GM18505 (cell line): ENCODE measurements at regions not wholly inside any gene's neighbourhood (a gene's known extent, or its start where the extent isn't known, plus 50 kb on each side); places are given as distances from the start of the nearest gene placed in this dataset.
"Not testable (repeated sequence)": the region's sequence is repeated elsewhere in the genome, so short reads cannot be mapped to it uniquely, and the experiment has no call there.

Source experiments
- ATAC-seq: cut with Tn5 transposase; IDR thresholded peaks from one replicate; pipeline ENCODE4 v1.9.1; 2021; ENCODE audit not compliant: unreplicated experiment
- POLR2A ChIP-seq: IDR thresholded peaks from 4 replicates; pipeline ENCODE4 v1.6.1; 2011; ENCODE audit warnings: borderline replicate concordance; ENCODE audit not compliant: insufficient read depth, insufficient read length; ENCODE audit errors: extremely low read depth

DNA sequence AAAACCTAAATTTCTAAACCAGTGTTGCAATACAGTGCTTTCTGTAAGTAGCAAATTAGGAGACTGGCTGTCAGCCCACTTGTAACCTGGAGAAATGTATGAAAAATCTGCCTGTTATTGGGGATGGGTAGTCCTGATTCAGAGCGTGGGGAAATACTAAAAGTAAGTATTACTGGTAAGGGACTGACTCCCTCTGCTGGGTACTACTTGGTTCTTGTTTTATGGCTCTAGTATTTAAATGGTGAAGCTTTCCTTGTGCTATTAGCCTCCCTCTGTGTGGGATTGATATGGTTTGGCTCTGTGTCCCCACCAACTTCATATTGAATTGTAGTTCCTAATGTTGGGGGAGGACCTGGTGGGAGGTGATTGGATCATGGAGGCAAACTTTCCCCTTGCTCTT, 886.1 kb downstream of the SORCS1 start:
- no peak for ATAC-seq

DNA sequence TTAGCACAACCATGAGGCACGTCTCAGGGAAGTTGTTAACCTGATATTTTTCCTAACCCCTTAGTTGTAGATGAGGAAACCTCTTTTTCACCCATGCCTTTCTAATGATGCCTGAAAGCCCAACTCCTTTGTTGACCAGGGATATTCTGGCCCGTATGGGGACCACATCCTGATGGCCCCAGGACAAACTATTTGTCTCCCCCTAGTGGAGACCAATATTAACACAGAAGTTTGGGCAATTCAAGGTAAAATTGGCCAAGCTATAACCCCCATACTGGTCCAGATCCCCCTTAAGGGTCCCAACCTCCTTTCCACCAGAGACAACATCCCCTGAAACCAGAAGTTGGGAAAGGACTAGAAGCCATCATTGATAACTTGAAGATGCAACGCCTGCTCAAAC, 893.3 kb downstream of the SORCS1 start:
- ATAC-seq: no peak
- TF ChIP-seq POLR2A: no peak

More for the DNA sequence above, 886.1 kb downstream of the SORCS1 start:
- TF ChIP-seq POLR2A: no peak

DNA sequence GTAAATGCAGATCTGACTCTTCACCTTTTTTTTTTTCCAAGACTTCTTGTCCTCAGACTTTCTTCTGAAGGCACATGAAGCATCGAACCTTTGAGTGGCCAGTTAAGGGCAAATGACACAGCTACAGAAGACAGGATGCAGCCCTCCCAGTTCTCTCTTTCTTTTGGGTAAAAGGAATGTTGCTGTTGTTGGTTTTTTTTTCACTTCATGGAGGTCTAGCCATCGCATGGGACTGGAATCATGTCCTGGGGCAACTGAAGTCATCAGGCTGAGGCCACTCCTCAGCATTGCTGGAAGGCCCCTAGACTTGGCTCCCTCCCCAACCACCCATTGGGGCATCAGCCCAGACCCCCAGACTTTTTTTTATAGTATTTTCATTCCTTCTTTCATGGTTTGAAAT, 896.5 kb downstream of the SORCS1 start:
- ATAC-seq: no peak

DNA sequence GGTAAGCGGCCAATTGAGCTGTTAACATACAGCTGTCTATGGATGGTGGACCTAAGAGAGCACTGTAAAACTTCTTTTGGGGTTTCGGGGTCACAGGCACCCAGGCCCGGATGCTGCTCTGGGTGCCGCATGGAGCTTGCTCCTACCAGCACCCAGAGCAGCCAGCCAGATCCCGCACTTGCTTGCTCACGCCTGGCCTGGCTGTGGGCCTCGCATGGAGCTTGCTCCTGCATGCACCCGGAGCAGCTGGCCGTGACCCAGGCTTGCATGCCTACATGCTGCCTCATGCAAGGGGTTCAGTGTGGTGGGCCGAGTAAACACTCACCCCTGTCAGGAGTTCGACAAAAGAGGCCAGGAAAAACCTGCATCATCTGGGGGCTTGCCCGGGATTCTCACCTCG, 896.9 kb downstream of the SORCS1 start:
- no peak for TF ChIP-seq POLR2A
- no peak for ATAC-seq

More for the DNA sequence above, 896.5 kb downstream of the SORCS1 start:
- TF ChIP-seq POLR2A: no peak

DNA sequence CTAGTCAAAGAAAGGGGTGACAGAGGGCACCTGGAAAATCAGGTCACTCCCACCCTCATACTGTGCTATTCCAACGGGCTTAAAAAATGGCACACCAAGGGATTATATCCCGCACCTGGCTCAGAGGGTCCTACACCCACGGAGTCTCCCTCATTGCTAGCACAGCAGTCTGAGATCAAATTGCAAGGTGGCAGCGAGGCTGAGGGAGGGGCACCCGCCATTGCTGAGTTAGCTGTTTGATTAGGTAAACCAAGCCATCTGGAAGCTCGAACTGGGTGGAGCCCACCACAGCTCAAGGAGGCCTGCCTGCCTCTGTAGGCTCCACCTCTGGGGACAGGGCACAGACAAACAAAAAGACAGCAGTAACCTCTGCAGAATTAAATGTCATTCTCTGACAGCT, 907.1 kb downstream of the SORCS1 start:
- not testable (repeated sequence) for ATAC-seq

DNA sequence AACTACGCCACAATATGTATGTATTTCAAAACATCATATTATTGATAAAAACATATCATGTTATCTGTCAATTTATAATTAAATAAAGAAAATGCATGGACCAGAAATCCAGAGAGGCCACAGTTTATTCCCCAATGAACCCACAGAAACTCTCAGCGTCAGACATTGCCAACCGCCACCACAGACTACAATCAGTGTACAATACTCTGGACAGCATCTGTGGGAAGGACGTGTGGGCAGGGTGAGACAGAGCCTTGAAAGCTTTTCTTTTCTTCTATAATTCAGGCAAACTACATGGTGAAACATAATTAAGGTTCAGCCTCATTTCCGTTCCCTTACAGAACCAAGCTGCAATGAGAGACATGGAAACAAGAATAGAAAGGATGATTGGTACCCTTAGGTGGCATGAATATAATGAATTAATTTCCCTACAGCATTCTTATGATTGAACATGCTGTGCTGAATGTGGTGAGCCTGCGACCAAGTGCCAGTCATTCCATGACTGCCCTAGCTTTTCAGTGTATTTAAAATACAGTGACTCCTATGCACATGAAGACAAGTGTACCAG, 909.3 kb downstream of the SORCS1 start:
- no peak for TF ChIP-seq POLR2A
- no peak for ATAC-seq

DNA sequence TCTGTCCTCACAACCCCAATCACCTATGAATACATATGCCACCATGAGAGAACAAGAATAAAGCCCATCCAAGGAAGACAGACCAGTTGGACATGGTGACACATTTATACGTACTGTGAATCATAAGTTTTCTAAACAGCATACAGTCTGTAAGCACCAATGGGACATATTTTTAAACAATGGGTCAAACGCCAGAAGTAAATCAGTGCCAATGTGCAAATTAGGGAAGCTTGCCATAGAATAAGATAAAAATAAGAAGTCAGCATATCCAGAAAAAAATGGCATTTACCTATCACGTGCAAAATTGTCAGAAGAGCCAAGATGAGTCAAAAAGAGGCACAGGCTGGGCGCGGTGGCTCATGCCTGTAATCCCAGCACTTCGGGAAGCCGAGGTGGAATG, 910.4 kb downstream of the SORCS1 start:
- ATAC-seq: no peak
- no peak for TF ChIP-seq POLR2A

DNA sequence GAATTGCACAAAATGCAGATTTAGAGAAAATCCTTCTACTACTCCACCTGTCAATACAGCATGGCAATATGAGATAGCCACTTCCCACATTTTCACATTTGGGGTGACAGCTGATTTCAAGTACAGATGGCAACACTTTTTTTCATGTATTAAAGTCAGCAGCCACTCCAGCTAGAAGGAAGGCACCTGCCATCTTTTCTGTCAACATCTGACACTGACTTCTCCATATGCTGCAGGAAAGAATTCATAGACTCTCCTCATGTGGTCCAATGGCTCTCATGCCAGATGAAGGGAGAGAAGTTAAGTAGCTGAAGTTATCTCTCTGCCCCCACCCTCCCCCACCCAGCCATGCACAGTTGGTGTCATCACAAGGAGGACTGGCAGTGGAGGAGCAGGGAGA, 912.0 kb downstream of the SORCS1 start:
- no peak for TF ChIP-seq POLR2A
- ATAC-seq: no peak

DNA sequence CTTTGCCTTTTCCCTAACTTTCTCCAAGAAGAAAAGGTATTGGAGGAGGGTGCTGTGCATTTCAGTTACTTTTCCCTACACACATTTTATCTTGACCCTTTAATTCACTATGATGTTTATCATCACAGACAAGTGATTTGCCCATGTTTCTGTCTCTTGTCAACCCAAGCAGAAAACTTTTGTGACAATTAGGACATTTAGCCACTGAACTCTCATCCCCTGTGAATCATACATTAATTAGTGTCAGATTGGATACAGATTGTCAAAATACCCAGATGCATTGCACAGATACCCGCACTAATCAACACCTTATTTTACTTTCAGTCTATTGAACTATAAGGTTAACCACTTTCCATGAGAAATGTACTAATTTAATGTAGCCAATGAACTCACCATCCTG, 912.9 kb downstream of the SORCS1 start:
- no peak for ATAC-seq
- TF ChIP-seq POLR2A: no peak

DNA sequence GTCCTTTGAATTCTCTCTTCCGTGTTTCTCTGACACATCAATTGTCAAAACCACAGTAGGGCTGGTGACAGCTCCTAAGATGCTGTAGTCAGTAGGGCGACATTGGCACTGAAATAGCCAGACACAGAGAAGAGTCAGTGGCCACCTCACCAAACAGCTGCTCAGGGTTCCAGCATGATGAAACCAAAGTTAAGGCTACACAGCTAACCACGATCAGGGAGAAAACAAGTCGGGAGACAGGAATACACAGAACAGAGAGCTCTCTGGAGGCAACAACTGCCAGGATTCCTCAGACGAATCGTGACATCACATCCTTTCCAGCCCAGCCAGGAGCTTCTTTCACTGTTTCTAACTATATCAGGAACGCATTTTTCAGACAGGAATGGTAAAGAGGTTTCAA, 922.2 kb downstream of the SORCS1 start:
- TF ChIP-seq POLR2A: no peak

DNA sequence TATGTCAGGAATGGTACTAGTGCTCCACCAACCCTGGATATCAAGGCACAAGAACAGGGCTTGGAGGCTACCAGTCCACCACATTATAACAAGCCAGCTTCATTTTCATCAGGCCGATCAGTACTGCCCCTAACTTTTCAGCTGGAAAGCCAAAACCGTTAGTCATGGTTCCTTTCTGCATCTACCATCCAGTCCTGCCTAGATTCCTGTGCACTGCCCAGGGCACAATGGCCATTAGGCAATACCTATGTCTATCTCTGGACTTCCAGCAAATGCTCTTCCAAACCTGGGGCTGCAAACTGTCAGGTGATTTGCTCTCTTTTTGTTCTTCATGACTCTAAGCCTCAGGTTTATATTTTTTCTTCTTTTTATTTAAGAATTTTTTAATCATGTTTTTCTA, 937.7 kb downstream of the SORCS1 start:
- ATAC-seq: no peak
- TF ChIP-seq POLR2A: no peak

More for the DNA sequence above, 922.2 kb downstream of the SORCS1 start:
- ATAC-seq: no peak

DNA sequence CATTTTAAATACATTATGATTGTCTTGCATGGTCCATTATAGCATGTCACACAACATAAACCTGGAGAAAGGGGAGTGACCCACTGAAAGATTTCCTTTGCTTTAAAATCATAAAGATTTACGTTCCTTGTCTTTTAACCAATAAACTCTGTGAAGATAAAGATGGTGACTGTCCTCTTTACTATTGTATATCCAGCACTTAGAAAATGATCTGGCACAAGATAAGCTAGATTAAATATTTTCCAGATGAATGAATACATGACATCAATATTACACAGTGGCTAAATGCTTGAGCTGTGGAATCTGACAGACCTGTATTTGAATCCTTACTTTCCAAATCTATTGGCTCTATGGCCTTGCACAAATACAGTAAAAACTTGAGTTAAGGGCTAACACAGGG, 938.4 kb downstream of the SORCS1 start:
- no peak for TF ChIP-seq POLR2A
- no peak for ATAC-seq

DNA sequence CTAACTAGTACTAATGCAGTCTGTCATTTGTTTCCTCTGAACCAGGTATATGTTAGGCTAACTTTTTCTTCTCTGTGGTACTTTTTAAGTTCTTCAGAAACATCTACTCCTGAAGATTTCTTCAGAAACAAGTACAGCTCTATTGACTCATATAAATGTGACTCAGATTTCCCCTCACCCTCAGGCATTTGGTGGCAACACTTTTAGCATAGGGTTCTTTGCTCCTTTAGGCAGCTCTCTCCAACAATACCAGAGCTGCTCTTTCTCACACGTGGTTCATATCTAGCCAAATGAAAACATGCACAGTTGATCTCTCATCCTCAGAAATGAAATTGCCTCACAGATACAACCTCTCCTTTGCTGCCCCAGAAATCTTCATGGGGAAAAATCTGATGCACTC, 939.8 kb downstream of the SORCS1 start:
- no peak for TF ChIP-seq POLR2A

DNA sequence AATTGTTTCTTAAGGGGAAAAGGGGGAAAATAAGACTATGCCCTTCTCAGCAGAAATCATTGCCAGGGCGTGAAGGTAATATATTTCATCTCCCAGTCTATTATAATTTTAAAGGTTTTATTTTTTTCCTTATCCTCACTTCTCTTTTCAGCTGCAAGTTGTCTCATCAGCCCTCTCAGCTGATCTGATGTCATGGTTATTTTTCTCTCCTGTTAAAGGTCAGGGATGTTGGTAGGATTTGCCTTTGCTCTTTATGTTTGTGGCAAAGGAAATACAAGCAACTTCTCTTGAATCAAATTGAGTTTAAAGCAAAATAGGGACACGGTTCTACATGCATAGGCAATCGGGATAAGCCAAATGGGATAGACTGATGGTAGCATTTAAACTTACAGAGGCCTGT, 946.9 kb downstream of the SORCS1 start:
- TF ChIP-seq POLR2A: no peak
- no peak for ATAC-seq

More for the DNA sequence above, 939.8 kb downstream of the SORCS1 start:
- no peak for ATAC-seq

DNA sequence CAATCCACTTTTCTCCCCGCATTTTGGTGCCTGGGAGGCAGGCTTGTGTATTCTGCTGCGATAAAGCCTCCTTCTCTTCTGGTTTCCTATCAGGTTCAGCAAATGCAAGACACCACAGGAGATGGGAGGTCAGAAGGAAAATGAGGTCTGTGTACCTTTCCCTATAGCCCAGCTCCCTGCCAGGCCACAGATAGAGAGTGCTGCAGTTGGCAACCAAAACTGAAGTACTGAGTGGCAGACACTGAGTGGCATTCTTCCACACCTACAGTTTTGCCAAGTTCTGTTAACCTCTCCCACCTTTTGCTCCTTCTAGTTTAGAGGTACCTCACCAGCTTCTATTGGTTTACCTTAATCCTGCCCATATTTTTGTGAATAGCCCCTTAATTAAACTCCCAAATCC, 948.4 kb downstream of the SORCS1 start:
- TF ChIP-seq POLR2A: no peak
- no peak for ATAC-seq
